H1 (cell line): ENCODE measurements at regions not wholly inside any gene's neighbourhood (a gene's known extent, or its start where the extent isn't known, plus 50 kb on each side); places are given as distances from the start of the nearest gene placed in this dataset.

Source experiments
- CTCF ChIA-PET: fragments of 300-600 bp; sonication (Branson Sonifier 250); formaldehyde crosslinking; loops from one replicate; lab custom pipeline; 2021; ENCODE audit not compliant: partially characterized antibody; lab: Charles Lee
- POLR2A ChIA-PET: fragments of 300-600 bp; sonication (Branson Sonifier 250); formaldehyde crosslinking; loops from one replicate; lab custom pipeline; 2021; ENCODE audit warnings: inconsistent platforms; ENCODE audit not compliant: partially characterized antibody; lab: Charles Lee
- DNase-seq, 2 experiments: peaks; one replicate each; pipeline versions ENCODE4 v3.0.0 to v3.0.0-alpha.2; 2010 to 2022; ENCODE audit warnings: low spot score in 2 of 2, low read depth in 1 of 2, mixed read lengths in 1 of 2
- FAIRE-seq: peaks from 2 replicates; lab custom pipeline; 2011; peaks lifted over from hg19 to GRCh38; lab: Jason Lieb, UNC
- H2AFZ ChIP-seq: 2 replicates; pipeline ENCODE4 v1.8.1; 2012; ENCODE audit warnings: low read length, inconsistent platforms
- H2AK5ac ChIP-seq: 2 replicates; pipeline ENCODE4 v1.6.1; 2013; ENCODE audit warnings: low read depth, low read length
- H2BK120ac ChIP-seq: replicated peaks from 2 replicates; pipeline ENCODE3; 2013; ENCODE audit warnings: low read depth, low read length, inconsistent platforms
- H2BK12ac ChIP-seq: 2 replicates; pipeline ENCODE4 v1.6.1; 2013; ENCODE audit warnings: low read depth, low read length
- H2BK15ac ChIP-seq: 2 replicates; pipeline ENCODE4 v1.6.1; 2013; ENCODE audit warnings: low read length
- H2BK20ac ChIP-seq: 2 replicates; pipeline ENCODE4 v1.6.1; 2013; ENCODE audit warnings: low read length
- H2BK5ac ChIP-seq: 2 replicates; pipeline ENCODE4 v1.6.1; 2013; ENCODE audit warnings: low read depth, low read length
- H3K14ac ChIP-seq: 2 replicates; pipeline ENCODE4 v1.6.1; 2013; ENCODE audit warnings: inconsistent platforms; ENCODE audit not compliant: insufficient read length
- H3K18ac ChIP-seq: 2 replicates; pipeline ENCODE4 v1.6.1; 2013; ENCODE audit warnings: low read length; ENCODE audit errors: extremely low read depth
- H3K23ac ChIP-seq: 2 replicates; pipeline ENCODE4 v1.6.1; 2013; ENCODE audit warnings: inconsistent platforms; ENCODE audit not compliant: insufficient read length
- H3K23me2 ChIP-seq: 2 replicates; pipeline ENCODE4 v1.6.1; 2013; ENCODE audit warnings: low read depth, low read length
- H3K27ac ChIP-seq: 2 replicates; pipeline ENCODE4 v1.6.1; 2011; ENCODE audit warnings: low read depth, low read length, inconsistent platforms
- H3K27me3 ChIP-seq, 4 experiments: replicated peaks in 1 of 4; 1 replicate in 1 of 4; 2 replicates in 3 of 4; pipeline versions ENCODE4 v1.6.1 to v1.8.1; 2011 to 2013; ENCODE audit warnings: low read length in 3 of 4, mild to moderate bottlenecking in 3 of 4, inconsistent platforms in 2 of 4, mixed read lengths in 2 of 4, moderate library complexity in 1 of 4; ENCODE audit not compliant: control insufficient read depth in 3 of 4, insufficient read depth in 3 of 4; ENCODE audit errors: extremely low read depth in 1 of 4
- H3K36me3 ChIP-seq, 4 experiments: 2 replicates each; pipeline versions ENCODE4 v1.6.1 to v1.8.1; 2011 to 2013; ENCODE audit warnings: mild to moderate bottlenecking in 4 of 4, low read length in 3 of 4, moderate library complexity in 2 of 4, control low read depth in 1 of 4, inconsistent platforms in 1 of 4; ENCODE audit not compliant: insufficient read depth in 4 of 4, control insufficient read depth in 2 of 4
- H3K4ac ChIP-seq: replicated peaks from 2 replicates; pipeline ENCODE3; 2013; ENCODE audit warnings: low read length, low read depth, mixed read lengths, inconsistent platforms; ENCODE audit not compliant: insufficient read length
- H3K4me1 ChIP-seq, 4 experiments: replicated peaks in 1 of 4; 1 replicate in 1 of 4; 2 replicates in 3 of 4; pipeline versions ENCODE4 v1.6.1 to v1.8.1; 2011 to 2013; ENCODE audit warnings: low read length in 3 of 4, inconsistent platforms in 2 of 4, mixed read lengths in 1 of 4; ENCODE audit not compliant: insufficient read depth in 4 of 4, control insufficient read depth in 3 of 4
- H3K4me2 ChIP-seq, 2 experiments: 2 replicates each; pipeline versions ENCODE4 v1.6.1 to v1.8.1; 2011 to 2013; ENCODE audit warnings: low read depth in 2 of 2, low read length in 2 of 2, control low read depth in 1 of 2, inconsistent platforms in 1 of 2, mild to moderate bottlenecking in 1 of 2; ENCODE audit not compliant: insufficient read depth in 1 of 2
- H3K4me3 ChIP-seq, 4 experiments: fragments of 200-600, 300-600 bp in 1 of 4; sonication (generic), shearing (Covaris generic), sonication (Bioruptor Twin) in 1 of 4; 2 replicates each; pipeline versions ENCODE4 v1.5.1 to v1.8.1; 2011 to 2016; ENCODE audit warnings: low read length in 4 of 4, low read depth in 3 of 4, control low read depth in 2 of 4, inconsistent platforms in 2 of 4, mild to moderate bottlenecking in 2 of 4, mixed read lengths in 1 of 4, moderate library complexity in 1 of 4; ENCODE audit not compliant: insufficient read depth in 2 of 4; ENCODE audit errors: extremely low read depth in 1 of 4
- H3K56ac ChIP-seq: replicated peaks from 2 replicates; pipeline ENCODE3; 2013; ENCODE audit warnings: low read depth, mild to moderate bottlenecking, mixed read lengths, low read length, inconsistent platforms; ENCODE audit not compliant: insufficient read length
- H3K79me1 ChIP-seq: 2 replicates; pipeline ENCODE4 v1.6.1; 2013; ENCODE audit warnings: low read depth, low read length, control low read depth
- H3K79me2 ChIP-seq, 2 experiments: 2 replicates each; pipeline versions ENCODE4 v1.6.1 to v1.8.1; 2012 to 2013; ENCODE audit warnings: low read length in 2 of 2, mild to moderate bottlenecking in 2 of 2, inconsistent platforms in 1 of 2; ENCODE audit not compliant: insufficient read depth in 2 of 2, control insufficient read depth in 1 of 2
- H3K9ac ChIP-seq, 4 experiments: replicated peaks in 1 of 4; 1 replicate in 1 of 4; 2 replicates in 3 of 4; pipeline versions ENCODE4 v1.6.1 to v1.8.1; 2011 to 2013; ENCODE audit warnings: low read depth in 3 of 4, low read length in 3 of 4, control low read depth in 2 of 4, mild to moderate bottlenecking in 2 of 4, moderate library complexity in 2 of 4, inconsistent platforms in 1 of 4; ENCODE audit errors: extremely low read depth in 1 of 4
- H3K9me3 ChIP-seq, 2 experiments: 2 replicates each; pipeline versions ENCODE4 v1.6.1 to v1.8.1; 2012 to 2013; ENCODE audit warnings: mild to moderate bottlenecking in 2 of 2, moderate library complexity in 2 of 2, control low read depth in 1 of 2, inconsistent platforms in 1 of 2, low read depth in 1 of 2, low read length in 1 of 2, mixed read lengths in 1 of 2; ENCODE audit not compliant: insufficient read depth in 2 of 2
- H4K20me1 ChIP-seq, 2 experiments: replicated peaks in 1 of 2; 2 replicates each; pipeline versions ENCODE3 to v1.8.1; 2011 to 2013; ENCODE audit warnings: inconsistent platforms in 2 of 2, low read length in 2 of 2, mild to moderate bottlenecking in 1 of 2; ENCODE audit not compliant: insufficient read depth in 2 of 2, control insufficient read depth in 1 of 2
- H4K5ac ChIP-seq: 2 replicates; pipeline ENCODE4 v1.6.1; 2013; ENCODE audit warnings: low read length, low read depth, mixed read lengths, inconsistent platforms; ENCODE audit not compliant: insufficient read length
- H4K8ac ChIP-seq: 2 replicates; pipeline ENCODE4 v1.8.0; 2013; ENCODE audit warnings: mild to moderate bottlenecking, moderate library complexity, low read length, inconsistent platforms; ENCODE audit not compliant: insufficient read depth; ENCODE audit errors: extremely low read depth
- H4K91ac ChIP-seq: replicated peaks from 2 replicates; pipeline ENCODE3; 2013; ENCODE audit warnings: low read length, mixed read lengths, inconsistent platforms; ENCODE audit not compliant: insufficient read length
- TEAD4 ChIP-seq: IDR thresholded peaks from 2 replicates; pipeline ENCODE4 v1.6.1; 2012; ENCODE audit warnings: low read depth, low read length, inconsistent platforms, mixed read lengths
- WGBS, 2 experiments: shearing (Covaris generic) in 1 of 2; methylation state at CpG; one replicate each; pipeline versions ENCODE4 v1.1.6 to v1.1.7; 2013 to 2015; ENCODE audit warnings: low lambda C conversion rate in 2 of 2, mixed read lengths in 2 of 2, inconsistent platforms in 1 of 2, low coverage in 1 of 2, missing lambda C conversion rate in 1 of 2; ENCODE audit not compliant: insufficient replicate concordance in 2 of 2, insufficient coverage in 1 of 2, insufficient read length in 1 of 2; ENCODE audit errors: extremely low coverage in 1 of 2, missing lambda C conversion rate in 1 of 2; 5-methylcytosine and 5-hydroxymethylcytosine counted together

DNA sequence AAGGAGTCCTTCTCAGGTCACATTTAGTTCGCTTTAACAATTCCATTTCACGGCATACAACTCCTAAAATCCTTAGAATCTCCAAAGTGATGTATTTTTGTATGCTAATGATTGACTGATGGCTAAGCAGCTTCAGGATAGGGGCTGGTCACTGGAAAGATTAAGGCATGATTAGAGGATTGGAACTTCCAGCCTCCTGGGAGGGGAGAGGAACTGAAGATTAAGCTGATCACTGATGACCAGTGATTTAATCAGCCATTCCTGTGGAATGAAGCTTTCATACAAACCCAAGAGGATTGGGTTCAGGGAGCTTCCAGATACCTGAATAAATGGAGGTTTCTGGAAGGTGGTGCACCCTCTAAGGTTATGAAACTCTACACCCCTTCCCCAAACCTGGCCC is 123.9 kb upstream of the CDK13 start:
- H3K23ac ChIP-seq, result no peak overlapping the region
- H4K91ac ChIP-seq, result no peak overlapping the region
- DNase-seq (no peak), FAIRE-seq (peak; percentile 19)
- no peaks in the 10 kb centered on the region for H3K79me1 ChIP-seq
- no peak overlapping the region for H3K4ac ChIP-seq
- no peak overlapping the region for H3K9ac ChIP-seq
- H3K4me2 ChIP-seq, result no peak overlapping the region
- no peak overlapping the region for H2BK12ac ChIP-seq
- 0 out of 2 replicates have a peak overlapping the region, but pooled peaks have one; percentile 56 for H2AFZ ChIP-seq
- no peak overlapping the region for H3K4me3 ChIP-seq
- 83% methylated on average over 2 of the region's 2 CpGs; no CpG with 5 or more reads in 1 of the 2 experiments for WGBS, 2 experiments
- no peak overlapping the region for H3K27ac ChIP-seq
- H2BK5ac ChIP-seq, result no peak overlapping the region
- H4K8ac ChIP-seq, result no peak overlapping the region
- POLR2A ChIA-PET, result interaction anchor here (1.1 kb wide), 1 partner anchor 14 kb away, joined by 3 read pairs; no protein-coding TSS in a partner anchor
- no peak overlapping the region for H2BK15ac ChIP-seq
- no peak overlapping the region for H3K56ac ChIP-seq
- no peaks in the 10 kb centered on the region for H3K27me3 ChIP-seq
- no peaks in the 10 kb centered on the region for H3K9me3 ChIP-seq
- no peak overlapping the region for H3K18ac ChIP-seq
- no peaks in the 10 kb centered on the region for H3K23me2 ChIP-seq
- H3K4me1 ChIP-seq, result no peaks in the 10 kb centered on the region
- TF ChIP-seq TEAD4, result no peak
- H4K20me1 ChIP-seq, result no peaks in the 10 kb centered on the region
- no peaks in the 10 kb centered on the region; a peak in 1 of 8 replicates for H3K36me3 ChIP-seq
- CTCF ChIA-PET, result interaction anchor here (0.6 to 1.1 kb wide), 3 partner anchors 84 to 1561 kb away, joined by 3 to 4 read pairs (median 3); no protein-coding TSS in a partner anchor
- H3K79me2 ChIP-seq, result no peaks in the 10 kb centered on the region
- H3K14ac ChIP-seq, result no peak overlapping the region
- H2BK120ac ChIP-seq, result no peak overlapping the region
- H2AK5ac ChIP-seq, result no peak overlapping the region
- no peak overlapping the region for H4K5ac ChIP-seq
- H2BK20ac ChIP-seq, result no peak overlapping the region
